ENCODE measurements at regions not wholly inside any gene's neighbourhood (a gene's known extent, or its start where the extent isn't known, plus 50 kb on each side); places are given as distances from the start of the nearest gene placed in this dataset.

DNA sequence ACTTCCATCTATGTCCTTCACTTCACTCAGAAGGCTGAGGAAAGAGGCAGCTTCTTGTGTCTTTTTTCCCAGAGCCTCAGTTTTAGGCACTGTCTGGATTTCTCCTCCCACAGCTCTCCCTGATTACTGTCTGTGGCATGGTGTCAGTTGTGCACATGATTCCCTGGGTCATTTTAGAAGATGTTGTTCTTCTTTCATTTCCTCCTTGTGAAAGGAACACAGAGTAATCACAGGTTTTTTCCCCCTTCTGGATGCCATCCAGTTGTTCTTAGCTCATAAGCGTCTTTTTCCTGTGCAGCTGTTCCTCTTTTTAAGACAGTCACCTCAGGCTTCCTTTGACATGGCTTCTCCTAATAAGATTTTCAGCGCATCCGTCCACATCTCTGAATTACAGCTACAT lies 212.2 kb downstream of the FAM181B start:
- no peak for TF ChIP-seq POLR2A (IDR thresholded peaks at IDR 0.05; ENCODE audit: low read depth, low read length)
- TF ChIP-seq, protein P1, sequence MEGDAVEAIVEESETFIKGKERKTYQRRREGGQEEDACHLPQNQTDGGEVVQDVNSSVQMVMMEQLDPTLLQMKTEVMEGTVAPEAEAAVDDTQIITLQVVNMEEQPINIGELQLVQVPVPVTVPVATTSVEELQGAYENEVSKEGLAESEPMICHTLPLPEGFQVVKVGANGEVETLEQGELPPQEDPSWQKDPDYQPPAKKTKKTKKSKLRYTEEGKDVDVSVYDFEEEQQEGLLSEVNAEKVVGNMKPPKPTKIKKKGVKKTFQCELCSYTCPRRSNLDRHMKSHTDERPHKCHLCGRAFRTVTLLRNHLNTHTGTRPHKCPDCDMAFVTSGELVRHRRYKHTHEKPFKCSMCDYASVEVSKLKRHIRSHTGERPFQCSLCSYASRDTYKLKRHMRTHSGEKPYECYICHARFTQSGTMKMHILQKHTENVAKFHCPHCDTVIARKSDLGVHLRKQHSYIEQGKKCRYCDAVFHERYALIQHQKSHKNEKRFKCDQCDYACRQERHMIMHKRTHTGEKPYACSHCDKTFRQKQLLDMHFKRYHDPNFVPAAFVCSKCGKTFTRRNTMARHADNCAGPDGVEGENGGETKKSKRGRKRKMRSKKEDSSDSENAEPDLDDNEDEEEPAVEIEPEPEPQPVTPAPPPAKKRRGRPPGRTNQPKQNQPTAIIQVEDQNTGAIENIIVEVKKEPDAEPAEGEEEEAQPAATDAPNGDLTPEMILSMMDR (IDR thresholded peaks at IDR 0.05; ENCODE audit: extremely low read depth in 1 of 2, insufficient read depth in 1 of 2, low read depth in 1 of 2, low read length in 2 of 2), result no peak
- no peak for TF ChIP-seq MYC (IDR thresholded peaks at IDR 0.05; ENCODE audit: low read depth, low read length)
- no peak for TF ChIP-seq JUN (IDR thresholded peaks at IDR 0.05; ENCODE audit: borderline replicate concordance, insufficient read depth, insufficient read length, low read depth)
- TF ChIP-seq, protein P2, sequence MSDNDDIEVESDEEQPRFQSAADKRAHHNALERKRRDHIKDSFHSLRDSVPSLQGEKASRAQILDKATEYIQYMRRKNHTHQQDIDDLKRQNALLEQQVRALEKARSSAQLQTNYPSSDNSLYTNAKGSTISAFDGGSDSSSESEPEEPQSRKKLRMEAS (IDR thresholded peaks at IDR 0.05; ENCODE audit: insufficient read depth, insufficient read length), result no peak
- no peak for TF ChIP-seq GATA2 (IDR thresholded peaks at IDR 0.05; ENCODE audit: insufficient read depth, insufficient read length, low read depth, low read length)
- TF ChIP-seq EZH2 (IDR thresholded peaks at IDR 0.05; ENCODE audit: borderline replicate concordance, low read depth, low read length, severe bottlenecking), result no peak
